GM13976 (cell line): ENCODE measurements at regions not wholly inside any gene's neighbourhood (a gene's known extent, or its start where the extent isn't known, plus 50 kb on each side); places are given as distances from the start of the nearest gene placed in this dataset.

ENCODE experiments used
- DNase-seq: peaks from one replicate; pipeline ENCODE4 v3.0.0; 2012; ENCODE audit warnings: low spot score
- CTCF ChIP-seq: IDR thresholded peaks from 2 replicates; pipeline ENCODE4 v1.5.1; 2012; ENCODE audit warnings: borderline replicate concordance, mild to moderate bottlenecking; ENCODE audit not compliant: insufficient read depth; ENCODE audit errors: extremely low read depth, missing control alignments, control extremely low read depth
- in situ Hi-C: fragments of 300-500 bp; cut with MboI; formaldehyde crosslinking; loops from one replicate; pipeline ENCODE4 v1.12.0; 2022; ENCODE audit warnings: low sequenced_read_pairs, mixed read lengths, inconsistent platforms; ENCODE audit not compliant: unreplicated experiment

DNA sequence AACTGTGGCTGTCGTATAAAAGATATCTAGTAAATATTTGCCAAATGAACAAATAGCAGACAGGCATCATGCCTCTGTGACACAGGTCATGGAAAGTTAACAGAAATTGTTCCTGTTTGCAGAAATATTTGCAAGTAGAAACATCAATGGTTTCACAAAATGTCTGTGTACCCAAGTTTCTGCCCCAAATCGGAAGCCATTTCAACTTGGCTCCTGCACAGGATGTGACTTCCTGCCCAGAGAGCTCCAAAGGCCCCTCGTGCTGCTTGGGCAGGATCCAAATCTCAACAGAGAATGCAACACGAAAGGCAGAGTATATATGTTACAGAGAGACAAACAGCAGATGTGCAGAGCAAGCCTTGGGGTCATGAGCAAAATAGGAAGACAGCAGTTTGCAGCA is 95.5 kb upstream of the SERP2 start:
- in situ Hi-C loops, result no loop called here
- no peak for TF ChIP-seq CTCF
- no peak for DNase-seq

- in situ Hi-C loops, result no loop called here
- no peak for TF ChIP-seq CTCF
- no peak for DNase-seq
Measured at GRCh38 chr13:44280456-44280855, 93.2 kb upstream of the SERP2 start.

DNA sequence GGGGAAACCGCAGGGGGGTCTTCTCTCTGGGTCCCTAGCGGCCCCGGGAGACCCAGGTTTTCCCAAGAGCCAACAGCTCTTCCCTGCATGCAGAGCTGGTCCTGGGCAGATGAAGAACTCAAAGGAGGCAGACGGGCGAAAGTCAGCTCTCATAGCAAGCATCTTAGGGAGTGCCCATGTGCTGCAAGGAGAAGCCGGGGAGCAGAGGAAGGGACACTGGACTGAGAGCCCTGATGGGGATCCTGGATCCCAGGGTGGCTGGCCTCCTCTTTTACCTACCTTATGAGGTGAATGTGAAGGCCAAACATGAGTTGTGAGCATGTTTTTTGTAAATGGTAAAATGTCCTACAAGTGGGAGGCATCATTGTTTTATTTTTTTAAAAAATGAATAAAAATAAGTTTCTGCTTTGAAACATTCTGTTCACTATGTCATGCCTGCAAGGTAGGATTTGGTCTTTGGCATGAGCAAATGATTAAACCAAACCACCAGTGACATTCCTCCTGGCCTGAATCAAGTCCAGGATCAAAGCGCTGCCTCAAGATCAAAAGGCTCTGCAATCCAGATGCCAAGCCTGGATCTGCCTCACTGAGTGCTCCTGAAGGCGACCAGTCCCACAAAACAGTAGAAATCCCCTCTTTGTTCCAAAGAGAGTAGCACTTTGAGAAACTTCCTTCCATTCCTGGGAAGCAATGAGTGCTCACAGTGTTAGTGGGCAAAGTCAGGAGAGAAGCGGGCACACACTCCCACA is 92.2 kb upstream of the SERP2 start:
- no peak for TF ChIP-seq CTCF
- in situ Hi-C loops, result no loop called here
- no peak for DNase-seq

- TF ChIP-seq CTCF, result no peak
- in situ Hi-C loops, result no loop called here
- no peak for DNase-seq
Measured at GRCh38 chr13:44283600-44283999, 90.0 kb upstream of the SERP2 start.

- no peak for DNase-seq
- no peak for TF ChIP-seq CTCF
- in situ Hi-C loops, result no loop called here
Measured at GRCh38 chr13:44287958-44288357, 85.7 kb upstream of the SERP2 start.

GRCh38 chr13:44292545-44292944 is 81.1 kb upstream of the SERP2 start:
- TF ChIP-seq CTCF, result no peak
- no peak for DNase-seq
- in situ Hi-C loops, result no loop called here
